ENCODE measurements at regions not wholly inside any gene's neighbourhood (a gene's known extent, or its start where the extent isn't known, plus 50 kb on each side); places are given as distances from the start of the nearest gene placed in this dataset.
"Not testable (repeated sequence)": the region's sequence is repeated elsewhere in the genome, so short reads cannot be mapped to it uniquely, and the experiment has no call there.

DNA sequence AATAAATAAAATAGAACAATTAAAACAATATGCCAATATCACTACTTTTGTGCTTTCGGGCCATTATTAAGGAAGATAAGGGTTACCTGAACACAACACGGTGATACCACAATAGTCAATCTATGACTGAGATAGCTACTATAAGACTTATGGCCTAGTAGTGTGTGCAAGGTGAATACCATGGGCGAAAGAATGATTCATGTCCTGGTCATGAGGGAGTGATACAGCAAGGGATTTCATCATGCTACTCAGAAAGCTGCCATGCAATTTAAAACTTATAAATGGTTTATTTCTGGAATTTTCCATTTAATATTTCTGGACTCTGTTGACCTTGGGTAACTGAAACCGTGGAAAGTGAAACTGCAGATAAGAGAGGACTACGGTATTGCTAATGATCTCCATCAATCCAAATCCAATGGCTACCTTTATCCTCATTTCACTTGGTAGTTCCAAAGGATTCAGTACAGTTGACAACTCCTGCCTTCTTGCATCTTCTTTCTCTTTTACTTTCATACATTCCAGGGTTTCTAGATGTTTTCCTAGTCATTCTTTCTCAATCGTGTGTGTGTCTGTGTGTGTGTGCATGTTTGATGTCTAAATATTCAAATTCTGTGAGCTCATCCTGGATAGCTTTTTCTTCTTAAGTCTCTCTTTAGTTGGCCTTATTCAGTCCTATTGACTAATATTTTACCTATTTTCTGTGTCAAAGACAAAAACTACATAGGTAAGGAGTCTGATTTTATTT is 100.5 kb upstream of the MAGI2 start:
- DNase-seq (ENCODE audit: low read depth in 2 of 2), result no peak

DNA sequence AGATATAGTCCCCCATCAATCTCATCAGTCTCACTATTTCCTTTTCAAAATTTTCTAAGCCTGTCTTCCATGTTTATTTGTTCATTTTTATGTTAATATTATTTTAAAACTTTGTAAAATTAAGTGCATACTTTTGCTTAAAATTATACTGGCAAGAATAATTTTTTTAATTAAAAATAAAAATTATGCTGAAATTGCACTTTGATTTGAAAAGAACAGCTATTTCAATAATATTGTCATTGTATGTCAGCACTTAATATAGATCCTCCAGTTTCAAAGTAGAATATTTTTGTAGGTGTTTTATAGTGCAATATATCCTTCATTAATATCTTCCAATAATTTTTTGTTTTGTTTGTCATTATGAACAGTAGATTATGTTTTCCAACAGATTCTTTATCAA is 99.0 kb upstream of the MAGI2 start:
- no peak for DNase-seq (ENCODE audit: low read depth in 2 of 2)

DNA sequence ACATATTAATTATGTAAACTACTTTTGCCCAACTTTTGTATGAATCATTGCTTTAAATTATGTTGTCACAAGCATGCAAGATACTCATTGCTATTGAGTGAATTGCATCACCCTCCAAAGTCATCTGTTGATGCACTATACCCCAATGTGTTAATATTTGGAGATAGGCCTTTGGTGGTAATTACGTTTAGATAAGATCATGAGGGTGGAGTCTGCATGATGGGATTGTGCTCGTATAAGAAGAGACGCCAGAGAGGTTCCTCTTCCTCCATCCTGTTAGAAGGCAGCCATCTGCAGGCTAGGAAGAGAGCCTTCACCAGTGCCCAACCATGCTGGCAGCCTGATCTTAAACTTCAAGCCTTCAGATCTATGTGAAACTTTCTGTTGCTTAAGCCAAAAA is 95.3 kb upstream of the MAGI2 start:
- no peak for DNase-seq (ENCODE audit: low read depth in 2 of 2)

DNA sequence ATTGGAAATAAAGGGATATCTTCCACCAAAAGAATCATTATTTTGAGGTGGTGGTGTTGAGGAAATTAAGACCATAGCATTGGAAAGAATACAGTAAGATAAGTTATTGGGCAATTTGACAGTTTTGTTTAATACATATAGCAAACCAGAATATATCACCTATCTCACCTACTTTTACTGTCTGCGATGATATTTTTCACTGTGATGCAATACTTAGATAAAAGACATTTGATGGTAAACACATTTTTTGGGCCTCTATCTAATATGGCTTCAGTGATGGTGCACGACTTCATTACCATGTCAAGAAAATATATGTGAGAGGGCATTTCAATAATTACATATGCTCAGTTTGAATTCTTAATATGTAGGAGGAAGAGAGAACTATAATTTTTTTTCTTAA is 93.7 kb upstream of the MAGI2 start:
- no peak for DNase-seq (ENCODE audit: low read depth in 2 of 2)

DNA sequence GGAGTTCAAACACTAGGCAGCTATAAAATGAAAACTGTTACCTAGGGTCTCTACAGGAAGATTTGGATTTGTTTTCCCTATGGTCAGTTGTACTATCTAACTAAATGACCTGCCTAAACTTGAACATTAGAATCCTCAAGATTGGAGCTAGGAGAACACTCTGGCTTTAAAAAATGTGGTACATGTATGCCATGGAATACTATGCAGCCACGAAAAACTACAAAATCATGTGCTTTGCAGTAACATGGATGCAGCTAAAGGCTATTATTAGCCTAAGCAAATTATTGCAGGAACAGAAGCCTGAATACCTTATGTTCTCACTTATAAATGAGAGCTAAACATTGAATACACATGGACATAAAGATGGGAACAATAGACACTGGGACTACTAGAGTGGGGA is 87.1 kb upstream of the MAGI2 start:
- no peak for DNase-seq (ENCODE audit: low read depth in 2 of 2)

DNA sequence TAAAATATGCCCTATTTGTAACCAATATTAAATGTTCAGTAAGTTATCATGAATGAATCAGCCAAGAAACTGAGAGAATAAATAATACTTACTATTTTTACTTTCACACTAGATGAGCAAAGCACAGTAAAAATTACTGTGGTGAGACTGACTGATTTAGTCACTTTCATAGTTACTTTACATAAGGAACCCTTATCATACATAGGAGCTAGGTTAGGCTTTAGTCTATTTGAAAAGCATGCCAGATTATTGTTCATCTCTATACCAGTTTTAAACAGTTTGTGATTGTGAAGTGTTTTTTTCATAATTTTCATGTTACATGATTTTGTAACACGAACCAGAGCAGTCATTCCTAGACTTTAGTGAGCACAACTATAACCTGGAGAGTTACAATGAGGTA is 80.7 kb upstream of the MAGI2 start:
- DNase-seq (ENCODE audit: low read depth in 2 of 2), result no peak

DNA sequence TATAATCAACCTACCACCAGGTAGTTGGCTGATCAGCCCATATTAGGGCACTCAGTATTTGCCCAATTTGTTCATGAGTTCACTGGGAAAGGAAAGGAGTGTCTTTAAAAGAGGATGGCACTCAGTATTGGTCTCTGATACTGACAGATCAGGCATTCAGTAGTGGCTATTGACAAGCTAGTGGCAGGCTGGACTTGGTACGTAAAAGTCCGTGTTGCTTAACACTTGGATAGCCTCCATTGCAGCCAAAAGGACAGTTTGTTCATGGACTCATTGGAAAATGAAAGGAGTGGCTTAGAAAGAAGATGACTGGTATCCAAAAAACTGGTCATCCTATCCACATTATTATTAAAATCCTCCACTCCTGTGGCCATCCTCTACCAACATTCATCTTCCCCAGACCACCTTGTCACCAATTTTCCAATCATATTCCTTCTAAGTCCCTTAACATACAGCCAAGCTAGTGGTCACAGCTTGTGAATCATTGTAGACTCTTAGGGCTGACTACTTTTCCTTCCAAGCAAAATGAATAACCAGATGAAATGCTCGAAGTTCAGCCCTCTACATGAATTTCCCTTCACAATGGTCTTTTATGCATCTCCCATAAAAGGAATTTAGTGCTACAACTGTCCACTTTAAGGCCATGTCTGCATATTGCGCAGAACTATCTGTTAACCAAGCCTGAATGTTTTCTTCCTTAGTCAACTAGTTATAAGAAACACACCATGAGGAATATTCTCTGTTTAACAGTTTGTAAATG is 78.6 kb upstream of the MAGI2 start:
- no peak for DNase-seq (ENCODE audit: low read depth in 2 of 2)

DNA sequence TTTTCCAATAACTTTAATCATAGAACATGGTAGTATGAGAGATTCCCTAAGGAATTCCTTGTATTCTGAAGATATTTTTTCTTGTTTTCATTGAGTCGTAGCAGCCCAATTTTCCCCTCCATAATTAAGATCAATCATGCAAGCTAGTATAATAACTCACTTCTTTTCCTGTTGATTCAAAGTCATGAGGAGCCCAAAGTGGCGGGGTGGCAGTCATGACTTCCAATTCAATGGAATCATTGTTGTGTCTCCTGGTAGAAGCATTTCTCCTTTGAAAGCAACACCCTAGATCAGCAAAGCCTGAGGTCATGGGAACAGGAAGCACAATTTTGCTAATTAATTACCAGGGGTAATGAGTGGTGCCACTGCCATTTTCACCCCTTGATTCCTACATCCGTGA is 77.6 kb upstream of the MAGI2 start:
- no peak for DNase-seq (ENCODE audit: low read depth in 2 of 2)

DNA sequence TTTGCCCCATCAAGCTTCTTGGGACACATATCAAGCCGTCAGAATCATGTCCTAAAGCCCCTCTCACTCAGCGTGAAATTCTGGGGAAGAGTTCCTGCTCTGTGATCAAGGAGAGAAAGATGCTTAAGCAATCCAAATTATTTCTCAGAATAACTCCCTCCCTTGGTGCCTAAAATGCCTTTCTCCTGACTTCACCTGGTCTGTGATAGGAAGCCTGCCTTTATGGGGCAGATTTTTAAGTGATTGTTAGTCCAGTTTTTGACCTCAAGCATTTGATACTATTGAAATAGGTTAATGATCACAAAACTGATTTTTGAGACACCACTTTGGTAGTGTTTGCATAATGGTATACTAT is 76.4 kb upstream of the MAGI2 start:
- no peak for DNase-seq (ENCODE audit: low read depth in 2 of 2)

DNA sequence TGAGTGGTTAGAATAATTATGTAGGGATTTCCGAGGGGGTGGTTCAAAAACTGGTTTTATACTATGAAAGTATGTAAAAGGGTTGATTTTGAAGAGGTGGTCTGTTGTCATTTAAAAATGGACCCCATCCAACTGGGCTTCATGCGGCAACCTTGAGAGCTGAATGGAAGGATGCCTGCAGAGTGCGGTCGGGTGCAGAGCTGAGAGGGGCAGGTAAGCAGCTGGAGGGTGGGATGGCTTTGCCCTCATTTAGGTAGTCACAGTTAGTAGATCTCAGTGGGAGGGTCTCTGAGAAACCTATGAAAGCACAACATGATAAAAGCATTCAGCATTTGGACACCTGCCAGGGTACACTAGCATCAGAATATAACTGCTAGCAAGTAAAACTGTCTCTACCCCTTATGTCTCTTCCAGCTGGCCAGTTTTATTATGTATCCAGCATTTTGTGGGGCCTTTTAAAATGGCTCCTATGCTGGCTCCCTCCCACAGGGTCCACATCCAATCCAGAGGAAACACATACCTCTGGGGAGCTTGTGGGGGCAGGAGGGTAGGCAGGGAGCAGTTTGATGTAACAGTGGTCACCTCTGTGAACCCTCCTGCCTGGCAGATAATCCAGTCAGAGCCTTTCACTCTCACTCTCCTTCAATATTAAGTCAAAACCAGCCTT is 75.9 kb upstream of the MAGI2 start:
- DNase-seq (ENCODE audit: low read depth in 2 of 2), result no peak

DNA sequence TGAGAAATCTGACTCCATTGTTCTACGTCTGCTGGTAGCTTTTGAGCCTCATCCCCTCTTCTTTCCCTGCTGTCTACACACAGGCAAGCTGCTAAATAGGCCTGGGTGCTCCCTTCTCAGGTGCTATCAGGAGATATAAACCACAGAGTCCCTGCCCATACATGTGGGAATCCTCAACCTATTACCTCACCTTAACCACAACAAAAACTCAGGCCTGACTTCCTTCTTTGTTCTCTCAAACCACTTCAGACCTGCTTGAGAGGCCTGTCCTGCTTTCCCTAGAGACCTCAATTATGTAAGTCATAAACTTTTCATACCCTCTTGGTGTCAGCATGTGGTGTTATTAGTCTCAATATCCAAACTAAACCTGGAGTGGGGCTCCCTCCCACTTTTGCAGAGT is 75.0 kb upstream of the MAGI2 start:
- no peak for DNase-seq (ENCODE audit: low read depth in 2 of 2)

DNA sequence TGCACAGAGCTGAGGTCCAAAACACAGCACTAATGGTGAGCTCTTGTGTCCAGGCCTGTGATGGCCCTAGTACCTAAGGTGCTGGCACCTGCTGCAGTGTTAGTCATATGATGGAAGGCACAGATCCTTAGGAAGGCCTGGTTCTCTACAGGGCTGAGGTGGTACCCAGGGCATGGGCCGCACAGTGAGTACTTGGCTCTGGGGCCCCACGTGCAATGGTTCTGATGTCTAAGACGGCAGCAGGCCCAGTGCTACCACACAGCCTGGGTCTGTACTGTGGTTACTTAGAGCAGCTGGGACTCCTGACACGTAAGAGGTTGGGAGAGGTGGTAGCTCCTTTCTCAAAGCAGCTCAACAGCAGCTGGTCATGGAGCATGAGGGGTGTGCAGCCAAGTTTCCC is 70.6 kb upstream of the MAGI2 start:
- DNase-seq (ENCODE audit: low read depth in 2 of 2), result no peak

DNA sequence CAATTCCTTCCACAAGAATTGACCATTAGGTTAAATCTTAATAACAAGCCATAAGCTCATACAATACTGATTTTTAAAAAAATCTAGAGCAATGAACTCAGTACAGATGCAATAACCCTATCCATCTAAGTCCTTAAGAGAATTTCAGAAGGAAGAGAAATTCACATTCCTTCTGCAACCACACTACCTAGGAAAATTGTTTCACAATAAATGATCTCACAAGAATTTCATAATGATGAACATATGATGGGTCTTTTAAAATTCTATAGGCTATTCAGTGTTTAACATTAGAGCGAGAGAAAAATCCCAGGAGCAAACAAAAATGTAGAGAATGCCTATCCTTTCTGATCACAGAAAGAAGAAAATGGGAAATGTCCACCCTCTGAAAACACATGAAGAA is 70.0 kb upstream of the MAGI2 start:
- no peak for DNase-seq (ENCODE audit: low read depth in 2 of 2)

DNA sequence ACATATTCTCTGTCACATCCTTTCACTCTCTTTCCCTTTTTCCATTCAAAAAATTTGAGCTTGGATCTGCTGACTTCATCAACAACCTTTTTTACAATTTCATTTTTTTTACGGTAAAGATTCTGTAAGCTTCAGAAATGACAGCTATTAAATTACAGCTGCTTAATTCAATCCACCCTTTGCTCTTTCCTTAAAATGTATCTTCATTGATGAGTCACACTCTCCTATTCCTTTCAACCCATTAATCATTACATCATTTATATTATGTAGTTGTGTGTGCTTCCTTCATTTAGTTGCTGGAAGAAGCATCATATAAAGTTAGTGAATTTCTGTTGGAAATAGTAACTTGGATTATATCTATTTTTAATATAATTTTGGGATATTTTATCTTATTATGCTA is 67.1 kb upstream of the MAGI2 start:
- DNase-seq (ENCODE audit: low read depth in 2 of 2), result no peak

DNA sequence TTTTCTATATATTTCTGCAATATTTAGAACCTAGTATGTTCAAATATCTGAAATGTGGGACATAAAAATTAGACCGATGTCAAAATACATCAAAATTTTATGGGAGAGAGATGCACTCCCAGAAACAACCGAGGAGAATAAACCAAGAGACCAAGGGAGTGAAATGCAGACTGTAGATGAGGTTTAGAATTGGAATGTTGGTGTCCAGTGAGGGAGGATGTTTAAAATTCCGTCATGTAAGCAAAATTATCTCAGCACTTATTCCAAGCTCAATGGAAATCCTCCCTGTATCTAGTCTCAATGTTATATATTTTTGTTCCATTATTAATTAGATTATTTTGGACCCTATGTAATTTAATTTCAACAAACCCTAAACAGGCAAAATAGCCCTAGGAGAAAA is 61.9 kb upstream of the MAGI2 start:
- DNase-seq (ENCODE audit: low read depth in 2 of 2), result no peak

DNA sequence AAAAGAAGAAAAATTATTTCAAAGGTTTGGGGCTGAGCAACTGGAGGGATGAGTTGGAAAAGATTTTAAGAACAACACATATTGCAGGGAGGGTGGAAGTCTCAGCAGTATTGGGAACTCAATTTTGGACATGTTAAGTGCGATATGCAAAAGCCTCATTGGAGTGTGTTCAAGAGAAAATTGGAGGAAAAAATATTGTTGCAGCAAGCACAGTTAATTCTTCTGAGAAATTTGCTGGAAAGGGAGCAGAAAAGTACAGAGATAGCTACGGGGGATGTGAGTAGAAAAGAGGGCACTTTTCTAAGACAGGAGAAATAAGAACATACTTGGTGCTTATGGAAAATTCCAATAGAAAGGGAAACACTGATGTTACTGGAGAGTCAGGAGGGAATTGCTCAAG is 59.8 kb upstream of the MAGI2 start:
- no peak for DNase-seq (ENCODE audit: low read depth in 2 of 2)

DNA sequence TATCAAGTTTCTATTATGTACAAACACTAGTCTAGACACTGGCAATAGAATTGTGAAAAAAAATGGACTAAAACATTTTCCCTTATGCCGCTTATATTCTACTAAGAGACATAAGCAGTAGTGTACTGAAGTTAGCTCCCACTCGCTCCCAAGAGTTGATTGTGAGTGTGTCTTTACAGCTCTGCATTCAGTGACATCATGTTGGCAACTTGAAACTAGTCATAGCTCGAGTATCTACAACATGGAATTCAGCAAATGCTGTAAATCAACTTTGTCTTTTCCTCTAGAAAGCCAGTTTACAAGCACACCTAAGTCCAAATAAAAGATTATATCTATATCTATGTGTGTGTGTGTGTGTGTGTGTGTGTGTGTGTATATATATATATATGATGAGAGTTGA is 58.8 kb upstream of the MAGI2 start:
- DNase-seq (ENCODE audit: low read depth in 2 of 2), result no peak

DNA sequence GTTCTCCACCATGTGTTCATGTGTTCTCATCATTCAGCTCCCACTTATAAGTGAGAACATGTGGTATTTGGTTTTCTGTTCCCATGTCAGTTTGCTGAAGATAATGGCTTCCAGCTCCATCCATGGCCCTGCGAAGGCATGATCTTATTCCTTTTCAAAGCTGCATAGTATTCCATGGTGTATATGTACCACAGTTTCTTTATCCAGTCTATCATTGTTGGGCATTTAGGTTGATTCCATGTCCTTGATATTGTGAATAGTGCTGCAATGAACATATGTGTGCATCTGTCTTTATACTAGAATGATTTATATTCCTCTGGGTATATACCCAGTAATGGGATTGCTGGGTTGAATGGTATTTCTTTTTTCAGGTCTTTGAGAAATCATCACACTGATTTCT is 57.6 kb upstream of the MAGI2 start:
- DNase-seq (ENCODE audit: low read depth in 2 of 2), result not testable (repeated sequence)

DNA sequence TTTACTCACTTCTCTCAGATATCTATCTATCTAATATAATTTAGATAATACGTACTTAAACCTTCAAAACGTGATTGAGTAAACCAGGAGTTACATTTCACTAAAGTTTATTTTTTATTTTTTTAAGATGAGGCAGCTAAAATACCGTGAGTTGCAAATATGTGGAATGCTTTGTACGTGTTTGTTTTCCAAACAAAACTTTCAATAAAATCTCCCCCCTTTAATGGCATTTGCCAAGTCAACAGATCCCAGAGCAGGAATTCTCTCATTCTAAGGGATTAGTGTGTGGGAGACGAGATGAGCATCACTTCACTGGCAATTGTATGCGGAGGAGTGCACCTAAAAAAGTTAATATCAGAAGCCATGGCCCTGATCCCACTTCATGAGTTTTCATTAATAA is 53.7 kb upstream of the MAGI2 start:
- DNase-seq (ENCODE audit: low read depth in 2 of 2), result no peak

DNA sequence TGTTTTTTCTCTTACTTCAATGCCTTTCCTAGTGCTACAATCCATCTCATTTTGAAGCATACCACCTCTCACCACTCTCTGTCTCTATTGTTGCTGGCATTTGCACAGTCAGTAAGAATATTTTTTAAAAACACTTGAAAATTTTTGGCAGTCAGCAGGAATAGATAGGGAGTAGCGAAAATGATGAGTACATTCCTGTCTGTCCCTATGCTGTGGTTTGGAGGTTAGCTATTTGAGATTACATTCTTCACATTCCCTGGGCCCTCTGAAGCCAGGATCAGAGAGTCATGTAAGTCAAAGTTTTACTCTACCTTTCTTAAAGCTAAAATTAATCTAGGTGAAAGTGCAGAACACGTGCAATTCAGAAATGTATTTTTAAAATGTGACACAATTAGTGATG is 53.0 kb upstream of the MAGI2 start:
- DNase-seq (ENCODE audit: low read depth in 2 of 2), result no peak

DNA sequence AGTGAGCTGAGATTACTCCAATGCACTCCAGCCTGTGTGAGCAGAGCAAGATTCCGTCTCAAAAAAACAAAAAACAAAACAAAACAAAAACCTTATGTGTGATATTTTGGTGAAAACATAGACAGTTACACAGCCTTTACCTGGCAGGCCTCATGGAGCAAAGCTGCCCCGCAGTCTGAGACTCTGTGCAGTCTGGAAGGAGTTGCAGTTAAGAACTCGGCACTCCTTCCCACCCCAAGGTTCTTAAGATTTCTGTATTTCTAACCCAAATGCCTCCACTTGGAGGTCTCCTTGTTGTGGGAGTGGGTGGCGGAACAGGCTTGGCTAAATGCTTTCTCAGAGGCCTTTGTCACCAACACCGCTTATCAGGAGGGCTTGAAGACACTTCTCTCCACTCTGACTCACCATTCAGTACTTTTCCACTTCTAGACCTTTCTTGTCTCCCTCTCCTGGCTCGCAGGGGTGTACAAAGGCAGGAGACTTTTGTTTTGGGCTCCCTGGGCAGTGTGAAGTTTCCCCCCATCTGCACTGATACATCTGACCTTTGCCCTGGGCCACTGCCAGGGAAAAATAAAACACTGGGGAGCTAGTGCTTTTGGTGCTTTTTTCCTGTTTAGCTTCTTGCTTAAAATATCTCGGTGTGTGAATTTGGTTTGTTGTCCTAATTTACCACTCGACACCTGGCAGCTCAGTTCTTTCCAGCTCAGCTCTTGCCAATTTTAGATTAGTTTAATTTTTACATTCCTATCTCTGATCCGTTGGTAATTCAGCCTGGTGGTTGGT is 51.3 kb upstream of the MAGI2 start:
- DNase-seq (ENCODE audit: low read depth in 2 of 2), result no peak

Measured in stimulated activated CD8-positive, alpha-beta memory T cell treated with anti-CD3 and anti-CD28 coated beads, Interleukin-15, amount 100 ng/mL, for 4 hours (primary cell).